Erythroblast (primary cell): ENCODE measurements at regions not wholly inside any gene's neighbourhood (a gene's known extent, or its start where the extent isn't known, plus 50 kb on each side); places are given as distances from the start of the nearest gene placed in this dataset.

ENCODE experiments used
- GATA1 ChIP-seq: IDR thresholded peaks from 2 replicates; pipeline ENCODE4 v1.6.1; 2011; ENCODE audit warnings: low read depth, mild to moderate bottlenecking, control low read depth, low read length, moderate library complexity
- POLR2A ChIP-seq: IDR thresholded peaks from 2 replicates; pipeline ENCODE4 v1.6.1; 2011; ENCODE audit warnings: mild to moderate bottlenecking, low read length

- no peak for TF ChIP-seq POLR2A
- no peak for TF ChIP-seq GATA1
Observed at GRCh38 chr10:58955615-58956014, 220.8 kb upstream of the PHYHIPL start.
